Heart right ventricle (tissue), 16 donors: ENCODE measurements at regions not wholly inside any gene's neighbourhood (a gene's known extent, or its start where the extent isn't known, plus 50 kb on each side); places are given as distances from the start of the nearest gene placed in this dataset.

ENCODE experiments used
- ATAC-seq, 8 donors: fragments of 200-7000 bp; cut with Tn5 transposase; one replicate each; pipeline ENCODE4 v1.9.1; 2020; ENCODE audit warnings: mild to moderate bottlenecking in 8 of 8, moderate library complexity in 8 of 8, moderate number of reproducible peaks in 1 of 8
- DNase-seq, 2 donors: peaks; one replicate each; pipeline ENCODE4 v3.0.0-alpha.2; 2020
- H3K27ac ChIP-seq, 10 donors: fragments of 200-600 bp; sonication (generic) in 2 of 10; one replicate each; pipeline versions ENCODE4 v1.5.0 to v1.8.0; 2020 to 2022; ENCODE audit warnings: mild to moderate bottlenecking in 3 of 10
- H3K27me3 ChIP-seq, 7 donors: fragments of 200-600 bp; one replicate each; pipeline ENCODE4 v1.8.0; 2021 to 2022; ENCODE audit warnings: mild to moderate bottlenecking in 2 of 7
- H3K36me3 ChIP-seq, 9 donors: fragments of 200-600 bp; sonication (generic) in 1 of 9; one replicate each; pipeline versions ENCODE4 v1.5.0 to v1.8.0; 2020 to 2022; ENCODE audit warnings: mild to moderate bottlenecking in 2 of 9
- H3K4me1 ChIP-seq, 9 donors: fragments of 200-600 bp; sonication (generic) in 1 of 9; one replicate each; pipeline versions ENCODE4 v1.5.0 to v1.8.0; 2020 to 2022; ENCODE audit warnings: mild to moderate bottlenecking in 4 of 9
- H3K4me3 ChIP-seq, 10 donors: fragments of 200-600 bp; sonication (generic) in 2 of 10; one replicate each; pipeline versions ENCODE4 v1.5.0 to v1.8.0; 2020 to 2022; ENCODE audit warnings: mild to moderate bottlenecking in 7 of 10, moderate library complexity in 2 of 10
- H3K9me3 ChIP-seq, 11 donors: fragments of 200-600 bp in 10 of 11; sonication (generic) in 2 of 11; one replicate each; pipeline versions ENCODE4 v1.5.0 to v1.8.0; 2013 to 2022; ENCODE audit warnings: mild to moderate bottlenecking in 2 of 11, control low read depth in 1 of 11, moderate library complexity in 1 of 11
- CTCF ChIP-seq, 9 donors: fragments of 200-600 bp; sonication (generic) in 2 of 9; IDR thresholded peaks; one replicate each; pipeline versions ENCODE4 v1.5.0 to v1.8.0; 2021 to 2022; ENCODE audit warnings: antibody characterized with exemption in 9 of 9, mild to moderate bottlenecking in 5 of 9, moderate library complexity in 1 of 9
- WGBS, 2 donors: extraction: QIAGEN DNeasy Blood & Tissue Kit; methylation state at CpG; one replicate each; pipeline ENCODE4 v1.1.7; 2013; ENCODE audit warnings: inconsistent platforms in 1 of 2; 5-methylcytosine and 5-hydroxymethylcytosine counted together
- intact Hi-C, 10 donors: fragments of 100-400 bp; cut with DNase I; formaldehyde crosslinking; loops; one replicate each; pipeline versions ENCODE4 v1.11.1 to v1.14.2; 2022
- donor health status: Arrhythmogenic right ventricular cardiomyopathy.
- donor health status: ischemic (EF 13 %, LVEDD 7.1; RV severe dilation, severe dysfunction).
- donor health status: healthy with polysubstance abuse.
- donor health status: DM: no; HTN: yes; CAD: no.
- donor health status: DM: no; HTN: no; CAD: no.
- donor health status: ischemic (EF 25% LVEDD 6.9; RV normal size, moderate dysfunction).
- donor health status: ischemic (EF 25% LVEDD 5.7; RV mildly dilated, moderate dysfunction).
- donor health status: healthy.
- donor health status: DM: yes; HTN: yes; CAD: no.
- donor health status: Ischemic cardiomyopathy.
- donor health status: ischemic (EF 35%, LVEDD 5.7; RV mildly dilated, moderate dysfunction).
- donor health status: nonischemic (EF 11% LVEDD 7.7; RV severe dilation, severe dysfunction).
- donor health status: DM: yes; HTN: yes; CAD: no.
- donor health status: PGD.
- donor health status: ischemic (EF 29% LVEDD 5.4; RV normal size, mild dysfunction).
- donor health status: nonischemic (EF 23%, LVEDD 6.1; RV moderate dilation, normal function).

GRCh38 chr3:20546636-20547035 lies 360.6 kb upstream of the SGO1 start:
- 54 to 61% methylated on average over 3 of the region's 3 CpGs for WGBS, 2 donors
- peaks cover 0 to 5% (median 0%) of the 10 kb centered on the region in 11 donors for H3K9me3 ChIP-seq
- intact Hi-C loops: no loop called here
- H3K27me3 ChIP-seq: no peaks in the 10 kb centered on the region
- no peak for ATAC-seq
- no peak overlapping the region for H3K4me3 ChIP-seq
- H3K27ac ChIP-seq: no peak overlapping the region
- DNase-seq: no peak
- no peaks in the 10 kb centered on the region for H3K36me3 ChIP-seq
- no peak for TF ChIP-seq CTCF (IDR thresholded peaks at IDR 0.05)
- no peaks in the 10 kb centered on the region for H3K4me1 ChIP-seq

- Histone ChIP-seq H3K27ac (no peak overlapping the region), H3K36me3 (no peaks in the 10 kb centered on the region), H3K27me3 (no peaks in the 10 kb centered on the region), H3K4me1 (no peaks in the 10 kb centered on the region), H3K4me3 (no peak overlapping the region), H3K9me3 (no peaks in the 10 kb centered on the region)
- DNase-seq (no peak), ATAC-seq (no peak)
- no peak for TF ChIP-seq CTCF (IDR thresholded peaks at IDR 0.05)
- whole genome bisulfite sequencing, 2 donors: 93 to 96% methylated on average over 5 of the region's 5 CpGs
- intact Hi-C loops: no loop called here
Observed at GRCh38 chr3:20543535-20544226, 357.7 kb upstream of the SGO1 start.

- 71 to 84% methylated on average over 3 of the region's 3 CpGs for WGBS, 2 donors
- Histone ChIP-seq H3K36me3 (no peaks in the 10 kb centered on the region), H3K4me3 (no peak overlapping the region), H3K9me3 (no peaks in the 10 kb centered on the region), H3K27me3 (no peaks in the 10 kb centered on the region), H3K27ac (no peak overlapping the region), H3K4me1 (no peaks in the 10 kb centered on the region)
- no peak for ATAC-seq
- DNase-seq: no peak
- intact Hi-C loops: no loop called here
- no peak for TF ChIP-seq CTCF (IDR thresholded peaks at IDR 0.05)
Observed at GRCh38 chr3:20540066-20540465, 354.1 kb upstream of the SGO1 start.

- intact Hi-C loops: no loop called here
- no peak for TF ChIP-seq CTCF (IDR thresholded peaks at IDR 0.05)
- H3K36me3 ChIP-seq: no peaks in the 10 kb centered on the region
- WGBS, 2 donors: 77 to 91% methylated on average over 6 of the region's 6 CpGs
- no peaks in the 10 kb centered on the region for H3K27me3 ChIP-seq
- no peak overlapping the region for H3K27ac ChIP-seq
- DNase-seq (no peak), ATAC-seq (no peak)
- no peaks in the 10 kb centered on the region for H3K9me3 ChIP-seq
- no peak overlapping the region for H3K4me3 ChIP-seq
- H3K4me1 ChIP-seq: no peaks in the 10 kb centered on the region
Observed at GRCh38 chr3:20539666-20540065, 353.7 kb upstream of the SGO1 start.
